BLaER1 (cell line): ENCODE measurements at regions not wholly inside any gene's neighbourhood (a gene's known extent, or its start where the extent isn't known, plus 50 kb on each side); places are given as distances from the start of the nearest gene placed in this dataset.

Experiments
- H3K27ac ChIP-seq: shearing (Covaris generic); formaldehyde crosslinking; 2 replicates; pipeline ENCODE4 v1.8.1; 2022
- H3K27me3 ChIP-seq: shearing (Covaris generic); formaldehyde crosslinking; 2 replicates; pipeline ENCODE4 v1.8.1; 2022
- H3K36me3 ChIP-seq: shearing (Covaris generic); formaldehyde crosslinking; 2 replicates; pipeline ENCODE4 v1.8.1; 2022
- H3K4me1 ChIP-seq: shearing (Covaris generic); formaldehyde crosslinking; 2 replicates; pipeline ENCODE4 v1.8.1; 2022
- H3K4me2 ChIP-seq: shearing (Covaris generic); formaldehyde crosslinking; 2 replicates; pipeline ENCODE4 v1.8.1; 2022
- H3K4me3 ChIP-seq: shearing (Covaris generic); formaldehyde crosslinking; 2 replicates; pipeline ENCODE4 v1.8.1; 2022
- H3K9ac ChIP-seq: shearing (Covaris generic); formaldehyde crosslinking; 2 replicates; pipeline ENCODE4 v1.8.1; 2022
- H3K9me3 ChIP-seq: shearing (Covaris generic); formaldehyde crosslinking; 2 replicates; pipeline ENCODE4 v1.8.1; 2022
- H4K20me1 ChIP-seq: shearing (Covaris generic); formaldehyde crosslinking; 2 replicates; pipeline ENCODE4 v1.8.1; 2022
- Cebpa-rat ChIP-seq: shearing (Covaris generic); IDR thresholded peaks from 2 replicates; pipeline ENCODE4 v1.8.1; 2022

GRCh38 chr2:239828192-239828972 lies 196.8 kb downstream of the NDUFA10 start:
- Histone ChIP-seq H3K27ac (no peak overlapping the region), H3K9me3 (peaks cover 14% of the 10 kb centered on the region), H3K9ac (no peak overlapping the region), H4K20me1 (no peaks in the 10 kb centered on the region), H3K4me2 (peak overlapping the region; percentile 31; the same call in 1 of the 2 replicates), H3K27me3 (no peaks in the 10 kb centered on the region), H3K36me3 (no peaks in the 10 kb centered on the region), H3K4me3 (no peak overlapping the region), H3K4me1 (peaks cover 27% of the 10 kb centered on the region)
- no peak for TF ChIP-seq Cebpa-rat

GRCh38 chr2:239827523-239827890 lies 197.6 kb downstream of the NDUFA10 start:
- no peak overlapping the region for H3K27ac ChIP-seq

GRCh38 chr2:239826786-239827522 lies 198.2 kb downstream of the NDUFA10 start:
- Histone ChIP-seq H4K20me1 (no peaks in the 10 kb centered on the region), H3K4me1 (peaks cover 17% of the 10 kb centered on the region), H3K27me3 (no peaks in the 10 kb centered on the region), H3K27ac (no peak overlapping the region), H3K9ac (no peak overlapping the region), H3K4me3 (no peak overlapping the region), H3K4me2 (no peak overlapping the region), H3K36me3 (no peaks in the 10 kb centered on the region), H3K9me3 (peaks cover 9% of the 10 kb centered on the region)
- TF ChIP-seq Cebpa-rat = no peak

More at GRCh38 chr2:239827523-239827890, 197.6 kb downstream of the NDUFA10 start:
- no peak overlapping the region for H3K4me2 ChIP-seq
- H3K36me3 ChIP-seq = no peaks in the 10 kb centered on the region
- no peak overlapping the region for H3K4me3 ChIP-seq
- no peaks in the 10 kb centered on the region for H4K20me1 ChIP-seq
- H3K9me3 ChIP-seq = peaks cover 14% of the 10 kb centered on the region
- H3K4me1 ChIP-seq = peaks cover 22% of the 10 kb centered on the region
- no peak overlapping the region for H3K9ac ChIP-seq
- no peaks in the 10 kb centered on the region for H3K27me3 ChIP-seq
- no peak for TF ChIP-seq Cebpa-rat

GRCh38 chr2:239826376-239826775 lies 198.8 kb downstream of the NDUFA10 start:
- no peaks in the 10 kb centered on the region for H4K20me1 ChIP-seq
- TF ChIP-seq Cebpa-rat = no peak
- H3K27me3 ChIP-seq = no peaks in the 10 kb centered on the region
- H3K27ac ChIP-seq = no peak overlapping the region
- no peak overlapping the region for H3K4me2 ChIP-seq
- peaks cover 3% of the 10 kb centered on the region; the same call in 1 of the 2 replicates for H3K9me3 ChIP-seq
- H3K36me3 ChIP-seq = no peaks in the 10 kb centered on the region
- H3K4me1 ChIP-seq = peaks cover 14% of the 10 kb centered on the region
- H3K9ac ChIP-seq = no peak overlapping the region
- no peak overlapping the region for H3K4me3 ChIP-seq

GRCh38 chr2:239825705-239825979 lies 199.5 kb downstream of the NDUFA10 start:
- H3K4me3 ChIP-seq = no peak overlapping the region
- no peak for TF ChIP-seq Cebpa-rat
- H3K9ac ChIP-seq = no peak overlapping the region
- H3K27ac ChIP-seq = no peak overlapping the region
- no peaks in the 10 kb centered on the region for H3K36me3 ChIP-seq
- H3K4me1 ChIP-seq = peaks cover 18% of the 10 kb centered on the region
- H3K27me3 ChIP-seq = no peaks in the 10 kb centered on the region
- H3K9me3 ChIP-seq = no peaks in the 10 kb centered on the region
- no peaks in the 10 kb centered on the region for H4K20me1 ChIP-seq
- H3K4me2 ChIP-seq = no peak overlapping the region

- Histone ChIP-seq H3K4me3 (no peak overlapping the region), H3K27me3 (no peaks in the 10 kb centered on the region), H3K4me1 (peaks cover 22% of the 10 kb centered on the region), H3K36me3 (no peaks in the 10 kb centered on the region), H4K20me1 (no peaks in the 10 kb centered on the region), H3K27ac (no peak overlapping the region), H3K9ac (no peak overlapping the region), H3K9me3 (no peaks in the 10 kb centered on the region), H3K4me2 (no peak overlapping the region)
- no peak for TF ChIP-seq Cebpa-rat
Measured at GRCh38 chr2:239824866-239825704, 200.1 kb downstream of the NDUFA10 start.

- H4K20me1 ChIP-seq = no peaks in the 10 kb centered on the region
- H3K4me1 ChIP-seq = peaks cover 28% of the 10 kb centered on the region
- H3K4me3 ChIP-seq = no peak overlapping the region
- no peaks in the 10 kb centered on the region for H3K36me3 ChIP-seq
- no peaks in the 10 kb centered on the region for H3K9me3 ChIP-seq
- H3K27me3 ChIP-seq = no peaks in the 10 kb centered on the region
- no peak overlapping the region for H3K4me2 ChIP-seq
- no peak overlapping the region for H3K9ac ChIP-seq
- TF ChIP-seq Cebpa-rat = no peak
- no peak overlapping the region for H3K27ac ChIP-seq
Measured at GRCh38 chr2:239824046-239824694, 201.0 kb downstream of the NDUFA10 start.

GRCh38 chr2:239822146-239822831 lies 202.9 kb downstream of the NDUFA10 start:
- no peak for TF ChIP-seq Cebpa-rat
- H3K27me3 ChIP-seq = no peaks in the 10 kb centered on the region
- H3K27ac ChIP-seq = no peak overlapping the region

GRCh38 chr2:239821694-239822075 lies 203.5 kb downstream of the NDUFA10 start:
- TF ChIP-seq Cebpa-rat = no peak
- no peaks in the 10 kb centered on the region for H3K27me3 ChIP-seq
- no peak overlapping the region for H3K27ac ChIP-seq
- no peaks in the 10 kb centered on the region for H3K9me3 ChIP-seq
- no peak overlapping the region for H3K9ac ChIP-seq
- H3K36me3 ChIP-seq = no peaks in the 10 kb centered on the region
- H3K4me2 ChIP-seq = no peak overlapping the region
- no peak overlapping the region for H3K4me3 ChIP-seq
- H4K20me1 ChIP-seq = no peaks in the 10 kb centered on the region
- H3K4me1 ChIP-seq = peaks cover 46% of the 10 kb centered on the region

More at GRCh38 chr2:239822146-239822831, 202.9 kb downstream of the NDUFA10 start:
- H3K4me1 ChIP-seq = peaks cover 40% of the 10 kb centered on the region
- no peaks in the 10 kb centered on the region for H3K9me3 ChIP-seq
- no peak overlapping the region for H3K4me3 ChIP-seq
- no peak overlapping the region for H3K4me2 ChIP-seq
- no peak overlapping the region for H3K9ac ChIP-seq
- H3K36me3 ChIP-seq = no peaks in the 10 kb centered on the region
- no peaks in the 10 kb centered on the region for H4K20me1 ChIP-seq
